ENCODE measurements at regions not wholly inside any gene's neighbourhood (a gene's known extent, or its start where the extent isn't known, plus 50 kb on each side); places are given as distances from the start of the nearest gene placed in this dataset.
"Not testable (repeated sequence)": the region's sequence is repeated elsewhere in the genome, so short reads cannot be mapped to it uniquely, and the experiment has no call there.

DNA sequence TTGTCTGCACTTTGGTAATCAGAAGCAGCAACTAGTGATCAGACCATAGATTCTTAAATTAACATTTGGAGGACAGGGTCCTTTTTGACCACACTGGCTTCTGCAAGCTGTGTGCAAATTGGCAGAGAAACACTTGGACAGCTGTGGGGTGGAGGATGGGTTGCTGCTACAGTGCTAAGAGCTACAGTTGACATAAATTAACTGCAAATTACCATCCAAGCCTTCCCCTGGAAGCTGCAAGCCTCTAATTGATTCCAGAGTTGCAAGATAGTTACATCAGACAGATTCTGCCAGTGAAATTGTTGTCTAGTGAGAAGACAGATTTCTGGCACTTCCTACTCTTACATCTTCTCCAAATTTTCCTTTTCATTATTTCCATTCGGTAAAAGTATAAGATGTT lies 517.7 kb downstream of the DIRAS2 start:
- no peak for DNase-seq

DNA sequence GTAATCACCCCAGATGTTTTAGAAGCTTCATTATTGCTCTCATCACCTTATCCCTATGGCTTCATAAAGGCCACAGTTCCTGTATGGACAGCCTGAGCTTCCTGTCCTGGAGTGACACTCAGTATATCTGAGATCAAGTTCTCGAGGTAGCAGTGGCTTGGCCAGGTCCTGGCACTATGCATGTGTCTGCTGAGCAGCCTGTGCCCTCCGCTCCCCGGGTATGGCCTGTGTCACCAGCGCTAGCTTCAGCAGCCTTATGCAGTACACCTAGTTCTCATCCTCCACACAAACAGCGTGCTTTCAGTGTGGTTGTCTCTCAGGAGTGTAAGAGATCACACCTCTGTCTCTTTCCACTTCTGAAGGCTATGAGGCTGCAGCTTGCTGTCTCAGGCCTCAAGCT lies 514.7 kb downstream of the DIRAS2 start:
- DNase-seq = no peak

DNA sequence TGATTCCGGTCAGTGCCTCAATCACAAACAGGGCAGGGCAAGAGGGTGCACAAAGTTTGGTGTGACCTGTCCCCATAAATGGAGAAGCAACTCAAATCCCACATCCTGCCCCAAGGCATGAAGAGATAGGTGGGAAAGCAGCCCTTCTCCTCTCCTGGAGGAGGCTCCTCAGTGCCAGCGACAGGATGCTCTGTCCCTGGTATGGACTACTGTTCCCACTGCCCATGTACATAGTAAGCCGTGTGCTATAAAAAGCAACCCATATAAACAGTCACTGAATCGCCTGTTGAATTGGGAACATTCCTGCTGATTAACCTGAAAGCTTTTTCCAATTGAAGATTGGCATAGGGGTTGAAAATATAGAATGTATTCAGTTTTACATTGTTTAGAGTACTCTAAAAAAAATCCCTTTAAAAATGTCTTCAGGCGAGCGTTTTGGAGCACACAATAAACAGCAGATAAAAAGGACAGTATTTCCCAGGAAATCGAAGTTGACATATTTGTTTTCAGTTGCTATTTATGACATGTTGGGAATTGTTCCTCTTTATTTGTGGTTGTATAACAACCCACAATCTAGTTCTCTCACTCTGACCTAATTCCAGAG lies 513.9 kb downstream of the DIRAS2 start:
- DNase-seq = no peak

DNA sequence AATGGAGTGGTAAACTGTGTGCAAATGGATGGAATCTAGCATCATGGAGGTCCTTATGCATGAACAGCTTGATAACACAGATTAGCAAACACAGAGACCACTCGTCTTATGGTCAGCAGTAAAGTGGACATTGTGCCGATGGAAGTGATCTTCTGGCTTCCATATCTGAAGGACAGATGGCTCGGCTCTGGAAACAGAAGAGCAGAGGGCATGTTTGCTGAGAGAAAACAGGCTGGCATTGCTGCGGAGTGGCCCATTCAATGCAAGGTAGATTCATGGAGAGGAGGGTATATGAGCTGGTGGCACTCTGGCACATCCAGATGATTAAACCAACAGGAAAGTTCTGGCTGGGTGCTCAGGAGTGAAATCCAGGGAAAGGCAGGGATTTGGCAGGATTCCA lies 513.2 kb downstream of the DIRAS2 start:
- DNase-seq = no peak

DNA sequence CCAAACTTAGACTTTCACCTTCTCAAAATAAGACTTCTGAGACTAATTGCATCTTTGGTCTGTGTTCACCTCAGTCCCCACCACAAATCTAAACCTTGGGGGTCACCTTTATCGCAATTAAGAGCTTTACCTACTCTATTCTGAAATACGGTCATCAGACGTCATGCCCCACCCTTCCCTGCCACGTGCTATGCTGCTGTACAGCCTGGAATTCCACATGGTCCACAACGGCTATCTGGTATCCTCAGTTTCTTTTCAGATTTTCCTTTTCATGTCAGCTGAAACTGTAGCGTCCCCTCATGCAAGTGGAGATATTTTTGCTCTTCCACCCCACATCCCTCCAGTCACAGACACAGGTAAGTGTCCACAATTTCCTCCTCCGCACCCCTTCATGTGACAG lies 511.1 kb downstream of the DIRAS2 start:
- no peak for DNase-seq

DNA sequence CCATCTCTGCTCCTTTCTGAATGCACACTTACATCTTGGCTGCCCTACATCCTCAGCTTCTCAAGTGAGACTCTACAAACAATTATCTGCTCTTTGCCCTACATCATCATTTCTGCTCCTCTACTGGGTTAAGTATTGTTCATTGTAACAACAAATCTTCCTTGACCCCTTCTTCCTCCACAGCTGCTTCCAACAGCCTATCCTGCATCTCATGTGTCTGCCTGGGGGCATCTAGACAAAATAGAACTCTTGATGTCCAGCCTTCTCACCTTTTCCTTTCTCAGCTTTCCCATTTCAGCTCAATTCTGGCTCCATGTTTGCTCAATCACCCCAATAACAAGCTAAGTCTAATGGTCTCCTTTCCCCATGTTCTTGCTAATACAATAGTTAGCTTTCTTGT lies 509.8 kb downstream of the DIRAS2 start:
- DNase-seq = no peak

DNA sequence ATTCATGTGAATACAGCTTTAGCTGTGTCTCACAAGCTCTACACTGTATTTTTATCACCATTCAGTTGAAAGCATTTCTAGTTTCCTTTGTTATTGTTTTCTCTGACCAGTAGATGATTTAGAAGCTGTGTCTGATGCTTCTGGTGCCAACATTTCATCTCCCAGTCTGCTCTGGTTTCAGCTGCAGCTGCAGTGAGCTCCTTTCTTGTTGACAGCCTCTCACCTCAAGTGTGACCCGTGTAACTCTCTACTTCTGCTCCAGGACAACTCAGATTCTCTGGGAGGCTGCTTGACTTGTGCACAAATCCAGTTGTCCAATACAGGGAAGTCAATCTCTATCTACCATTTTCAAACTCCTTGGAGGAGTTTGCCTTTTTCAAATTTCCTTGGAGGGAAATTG lies 504.8 kb downstream of the DIRAS2 start:
- no peak for DNase-seq

DNA sequence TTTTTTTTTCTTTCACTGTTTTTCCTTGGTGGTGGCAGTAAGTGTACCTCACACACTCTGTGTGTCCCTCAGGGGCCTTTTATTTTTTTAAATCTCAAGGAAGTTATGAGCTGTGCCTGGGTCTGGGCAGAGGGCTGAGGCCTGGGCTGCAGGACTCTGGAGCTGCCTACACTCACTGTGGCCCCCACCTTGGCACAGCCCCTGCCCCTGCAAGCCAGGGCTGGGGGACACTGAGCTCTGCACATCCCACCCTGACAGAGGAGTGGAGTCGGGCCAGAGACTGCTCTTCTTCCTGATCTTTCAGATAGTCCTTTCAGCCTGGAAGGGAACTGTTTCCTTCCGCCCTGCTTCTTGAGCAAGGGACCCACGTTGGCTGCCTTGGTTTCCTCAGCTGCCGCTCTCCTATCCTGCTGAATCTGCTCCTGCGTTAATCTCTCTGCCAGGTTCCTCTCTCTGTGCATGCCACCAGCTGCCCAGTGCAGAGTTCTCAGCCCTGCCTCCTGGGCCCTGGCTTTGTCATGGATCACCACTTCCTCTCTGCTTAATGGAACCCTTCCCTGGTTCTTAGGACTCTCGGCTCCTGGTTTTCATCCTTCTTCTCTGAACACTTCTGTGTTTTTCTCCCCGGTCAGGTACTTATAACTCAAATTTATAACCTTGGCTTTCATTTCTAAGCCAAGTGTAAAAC lies 502.3 kb downstream of the DIRAS2 start:
- DNase-seq = no peak

DNA sequence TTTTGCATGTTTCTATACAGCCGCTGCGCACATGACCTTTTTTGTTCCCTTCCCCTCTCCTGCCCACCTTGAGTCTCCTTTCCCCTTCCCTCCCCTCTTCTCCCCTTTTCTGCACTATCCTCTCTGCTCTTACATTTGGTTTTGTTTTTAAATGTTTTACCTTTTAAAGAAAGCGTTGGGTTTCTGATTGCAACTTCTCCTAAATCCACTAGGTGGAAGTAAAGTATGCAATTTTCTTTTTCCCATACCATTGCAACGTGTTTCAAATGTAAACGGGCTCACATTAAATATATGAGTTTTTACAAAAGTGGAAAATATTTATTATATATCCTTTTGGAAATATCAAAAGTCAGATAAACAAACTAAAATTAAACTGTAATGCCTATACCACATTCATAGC lies 500.9 kb downstream of the DIRAS2 start:
- DNase-seq = no peak

DNA sequence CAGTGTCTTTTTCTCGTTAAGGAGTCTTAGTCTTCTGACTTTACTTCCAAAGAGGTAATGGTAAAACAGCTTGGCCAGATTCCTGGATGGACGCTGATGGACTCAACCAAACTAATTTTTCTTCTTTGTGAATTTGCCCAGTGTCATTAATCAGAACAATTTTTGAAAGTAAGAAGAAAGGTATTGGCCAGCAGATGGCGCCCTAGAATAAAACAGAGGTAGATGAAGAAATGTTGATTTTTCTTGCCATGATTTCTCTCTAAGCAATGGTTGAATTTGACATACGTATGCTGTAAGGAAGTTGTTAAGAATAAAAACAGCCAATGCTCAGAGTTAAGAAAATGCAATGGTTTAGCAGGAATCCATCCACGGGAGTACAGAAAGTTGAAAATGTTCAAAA lies 500.0 kb downstream of the DIRAS2 start:
- DNase-seq = no peak

DNA sequence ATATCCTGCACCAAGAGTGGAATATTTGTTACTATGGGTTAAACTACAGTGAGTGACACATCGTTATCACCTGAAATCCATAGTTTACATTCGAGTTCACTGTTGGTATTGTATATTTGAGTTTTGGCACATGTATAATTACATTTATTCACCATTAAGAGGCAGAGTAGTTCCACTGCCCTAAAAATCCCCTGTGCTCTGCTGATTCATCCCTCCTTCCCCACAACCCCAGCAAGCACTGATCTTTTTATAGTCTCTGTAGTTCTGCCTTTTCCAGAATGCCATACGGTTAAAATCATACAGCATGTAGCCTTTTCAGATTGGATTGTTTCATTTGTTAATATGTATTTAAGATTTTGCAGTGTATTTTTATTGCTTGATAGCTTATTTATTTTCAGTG lies 495.2 kb downstream of the DIRAS2 start:
- no peak for DNase-seq

DNA sequence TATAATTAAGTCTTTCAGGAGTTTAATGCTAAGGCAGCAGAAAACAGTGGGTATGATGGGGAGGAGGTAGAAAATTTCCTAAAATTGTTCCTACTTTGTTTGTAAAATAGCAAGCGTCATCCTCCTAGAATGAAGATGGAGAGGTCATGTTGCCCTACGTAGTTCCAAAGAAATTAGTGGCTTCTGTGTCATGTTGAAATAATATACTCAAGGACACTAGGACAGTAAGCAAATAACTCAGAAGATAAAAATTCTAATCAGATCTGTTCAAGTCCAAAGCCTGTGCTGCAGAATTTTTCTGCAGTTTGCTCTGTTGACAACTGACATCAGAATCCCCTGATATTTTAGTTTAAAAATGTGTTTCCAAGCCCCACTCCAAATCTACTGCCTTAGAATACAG lies 486.3 kb downstream of the DIRAS2 start:
- no peak for DNase-seq

DNA sequence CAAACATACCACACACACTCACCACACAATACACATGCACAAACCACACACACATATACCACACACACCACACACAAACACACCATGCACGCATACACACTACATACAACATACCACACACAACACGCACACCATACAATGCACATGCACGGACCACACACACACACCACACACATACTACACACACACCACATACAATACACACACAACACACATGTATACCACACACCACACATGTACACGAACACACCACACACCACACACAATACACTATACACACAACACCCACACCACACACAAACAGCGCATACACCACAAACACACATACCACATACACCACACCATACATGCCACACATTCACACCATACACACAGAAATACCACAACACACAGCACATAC lies 480.3 kb downstream of the DIRAS2 start:
- no peak for DNase-seq

DNA sequence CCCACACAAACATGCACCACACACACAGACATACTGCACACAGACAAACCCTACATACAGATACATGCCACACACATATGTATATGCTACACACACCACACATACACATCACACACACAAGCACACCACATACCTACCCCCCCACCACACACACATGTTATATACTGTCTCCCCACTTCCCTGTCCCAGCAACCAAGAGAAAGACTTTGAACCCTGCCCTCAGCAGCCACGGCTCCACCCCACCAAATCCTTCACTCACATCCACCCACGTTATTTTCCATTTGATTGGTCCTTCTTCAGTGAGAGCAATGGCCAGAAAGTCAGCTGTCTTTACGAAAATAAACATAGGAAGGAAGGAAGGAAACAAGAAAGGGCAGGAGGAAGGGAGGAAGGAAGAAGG lies 479.8 kb downstream of the DIRAS2 start:
- no peak for DNase-seq

DNA sequence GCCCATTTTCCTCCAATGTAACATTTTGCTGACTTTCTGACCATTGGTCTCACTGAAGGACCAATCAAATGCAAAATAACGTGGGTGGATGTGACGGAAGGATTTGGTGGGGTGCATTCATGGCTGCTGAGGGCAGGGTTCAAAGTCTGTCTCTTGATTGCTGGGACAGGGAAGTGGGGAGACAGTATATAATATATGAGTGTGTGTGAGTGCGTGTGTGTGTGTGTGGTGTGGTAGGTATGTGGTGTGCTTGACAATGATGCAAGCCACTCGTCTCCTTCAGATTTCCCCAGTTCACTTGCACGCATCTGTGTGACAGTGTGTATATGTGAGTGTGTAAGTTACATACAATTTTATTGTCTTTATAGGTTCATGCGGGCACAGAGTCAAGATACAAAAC lies 477.3 kb downstream of the DIRAS2 start:
- DNase-seq = no peak

DNA sequence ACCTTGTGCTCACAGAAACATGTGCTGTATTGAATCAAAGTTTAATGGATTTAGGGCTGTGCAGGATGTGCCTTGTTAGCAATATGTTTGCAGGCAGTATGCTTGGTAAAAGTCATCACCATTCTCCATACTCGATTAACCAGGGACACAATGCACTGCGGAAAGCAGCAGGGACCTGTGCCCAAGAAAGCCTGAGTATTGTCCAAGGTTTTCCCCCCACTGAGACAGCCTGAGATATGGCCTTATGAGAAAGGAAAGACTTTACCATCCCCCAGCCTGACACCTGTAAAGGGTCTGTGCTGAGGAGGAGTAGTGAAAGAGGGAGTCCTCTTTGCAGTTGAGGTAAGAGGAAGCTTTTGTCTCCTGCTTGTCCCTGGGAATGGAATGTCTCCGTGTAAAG lies 476.2 kb downstream of the DIRAS2 start:
- DNase-seq = not testable (repeated sequence)

DNA sequence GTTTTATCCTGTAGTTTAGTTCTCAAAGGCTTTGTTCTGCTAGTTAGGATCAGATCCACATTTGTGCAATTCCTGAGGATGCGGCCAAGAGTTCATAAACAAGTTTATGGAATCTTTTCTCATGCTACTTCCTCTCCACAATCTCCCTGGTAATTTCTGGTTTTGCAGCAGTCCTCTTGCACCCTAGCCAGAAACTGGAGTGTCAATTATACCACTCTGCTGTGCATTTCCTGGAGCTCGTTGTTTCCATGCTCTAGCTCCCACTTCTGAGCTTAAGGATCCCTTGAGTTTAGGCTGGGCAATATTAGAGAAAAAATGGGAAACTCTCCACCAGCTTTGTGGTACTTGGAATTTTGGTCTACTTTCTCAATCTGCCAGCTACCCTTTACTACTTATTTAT lies 474.7 kb downstream of the DIRAS2 start:
- no peak for DNase-seq

DNA sequence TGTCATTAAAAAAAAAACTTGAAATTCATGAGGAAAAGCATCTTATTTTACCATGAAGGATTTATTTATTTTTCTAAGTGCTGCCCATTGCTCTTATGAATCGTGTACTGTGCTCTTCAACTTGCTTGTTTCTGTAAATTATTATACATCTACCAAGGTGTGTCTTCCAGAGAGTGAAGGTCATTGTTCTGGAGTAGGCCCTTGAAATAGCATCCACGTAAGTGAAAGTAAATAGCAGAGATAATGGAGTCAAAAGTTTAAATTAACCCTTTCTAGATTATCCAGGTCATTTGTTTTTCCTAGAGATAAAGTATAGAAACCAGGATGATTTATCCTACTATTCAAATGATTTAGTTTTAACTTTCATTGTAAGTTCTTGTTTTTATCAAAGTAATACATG lies 473.1 kb downstream of the DIRAS2 start:
- no peak for DNase-seq

DNA sequence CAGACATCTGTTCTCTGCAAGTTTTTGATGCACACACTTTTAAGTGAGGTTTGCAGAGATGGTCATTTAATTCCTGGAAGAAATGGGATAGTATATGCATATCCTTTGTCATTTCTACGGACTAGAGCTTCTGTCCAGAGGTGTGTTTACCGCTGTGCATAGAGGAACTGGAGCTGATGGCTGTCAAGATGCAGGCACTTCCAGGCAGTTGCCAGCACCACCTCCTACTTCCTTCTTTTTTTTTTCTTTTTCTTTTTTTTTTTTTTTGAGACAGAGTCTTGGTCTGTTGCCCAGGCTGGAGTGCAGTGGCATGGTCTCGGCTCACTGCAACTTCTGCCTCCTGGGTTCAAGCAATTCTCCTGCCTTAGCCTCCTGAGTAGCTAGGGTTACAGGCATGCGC lies 468.7 kb downstream of the DIRAS2 start:
- not testable (repeated sequence) for DNase-seq

DNA sequence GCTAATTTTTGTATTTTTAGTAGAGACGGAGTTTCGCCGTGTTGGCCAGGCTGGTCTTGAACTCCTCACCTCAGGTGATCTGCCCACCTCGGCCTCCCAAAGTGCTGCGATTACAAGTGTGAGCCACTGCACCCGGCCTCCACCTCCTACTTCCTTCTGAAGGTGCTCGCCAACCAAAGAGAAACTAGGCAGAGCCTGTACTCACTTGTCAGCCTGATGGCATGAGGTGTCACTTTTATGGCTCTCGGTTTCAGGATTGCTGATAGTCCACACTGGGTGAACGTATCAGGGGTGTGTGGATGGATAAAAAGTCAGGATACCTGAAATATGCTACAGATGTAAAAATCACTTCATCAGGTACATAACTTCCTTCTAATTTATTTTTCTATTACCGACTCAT lies 468.3 kb downstream of the DIRAS2 start:
- DNase-seq = not testable (repeated sequence)

DNA sequence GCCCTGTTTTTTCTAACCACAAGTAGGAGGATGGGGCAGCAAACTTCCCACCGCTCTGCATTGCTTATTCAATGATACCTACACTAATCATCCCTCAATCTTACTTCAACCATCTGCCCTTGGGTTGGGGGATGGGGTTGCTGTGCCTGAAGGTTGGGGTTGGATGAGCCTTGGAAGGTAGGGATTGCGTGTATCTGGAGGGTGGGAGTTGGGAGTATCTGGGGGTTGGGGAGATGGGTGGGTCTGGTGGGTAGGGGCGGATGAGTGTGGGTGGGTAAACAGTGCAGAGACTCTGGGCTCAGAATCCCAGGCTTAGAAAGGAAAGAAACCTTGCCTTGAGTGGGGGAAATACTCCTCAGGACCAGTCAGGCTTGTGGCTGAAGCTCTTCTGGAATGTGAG lies 467.4 kb downstream of the DIRAS2 start:
- DNase-seq = no peak

DNA sequence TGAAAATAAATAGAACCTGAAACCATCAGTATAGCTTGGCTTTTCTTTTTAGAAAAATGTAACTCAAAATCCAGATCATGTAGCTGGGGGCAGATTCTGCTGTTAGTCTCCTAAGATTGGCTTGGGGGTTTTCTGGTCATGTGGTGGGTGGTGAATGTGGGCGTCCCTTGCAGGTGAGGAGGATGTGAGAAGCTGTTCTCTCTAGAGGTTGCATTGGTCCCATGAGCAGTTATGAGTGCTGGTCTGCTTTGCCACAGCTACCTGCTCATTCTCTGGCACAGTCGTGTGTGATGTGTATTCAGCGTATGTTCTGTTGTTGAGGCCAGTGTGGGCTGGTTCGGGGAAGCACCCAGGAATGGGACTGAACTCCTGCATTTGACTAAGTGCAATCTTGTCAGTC lies 466.8 kb downstream of the DIRAS2 start:
- no peak for DNase-seq

DNA sequence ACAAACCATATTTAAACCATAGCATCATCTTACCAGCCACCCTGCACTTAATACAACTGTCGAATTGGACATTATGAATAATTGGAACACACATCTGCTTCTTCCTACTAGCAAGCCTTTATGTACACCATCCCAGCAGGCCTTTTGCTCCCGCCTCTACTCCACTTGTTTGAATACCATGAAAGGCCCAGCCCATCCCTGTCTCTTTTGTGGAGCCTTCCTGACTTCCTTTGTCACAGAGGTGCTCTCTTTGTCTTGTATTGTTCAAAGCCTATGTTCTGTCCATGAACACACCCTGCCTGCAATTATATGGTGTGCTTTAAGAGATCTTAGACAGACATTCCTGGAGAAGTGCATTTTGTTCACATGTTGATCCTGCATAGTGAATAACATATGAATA lies 465.7 kb downstream of the DIRAS2 start:
- no peak for DNase-seq

DNA sequence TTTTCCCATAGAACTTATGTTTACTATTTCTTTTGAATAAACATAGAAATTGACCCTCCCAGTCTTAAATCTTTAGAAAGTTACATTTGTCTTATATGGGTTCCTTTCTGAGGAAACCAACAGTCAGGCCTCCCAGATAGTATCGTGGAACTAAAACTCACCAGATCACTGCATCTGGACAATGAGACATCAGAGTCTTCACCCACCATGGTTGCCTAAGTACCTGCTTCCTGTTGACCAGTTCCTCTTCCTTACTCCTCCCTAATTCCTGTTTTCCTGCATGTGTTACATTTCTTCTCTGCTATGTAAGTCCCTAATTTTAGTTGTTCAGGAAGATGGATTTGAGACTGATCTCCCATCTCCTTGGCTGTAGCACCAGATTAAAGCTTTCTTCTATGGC lies 462.2 kb downstream of the DIRAS2 start:
- no peak for DNase-seq

DNA sequence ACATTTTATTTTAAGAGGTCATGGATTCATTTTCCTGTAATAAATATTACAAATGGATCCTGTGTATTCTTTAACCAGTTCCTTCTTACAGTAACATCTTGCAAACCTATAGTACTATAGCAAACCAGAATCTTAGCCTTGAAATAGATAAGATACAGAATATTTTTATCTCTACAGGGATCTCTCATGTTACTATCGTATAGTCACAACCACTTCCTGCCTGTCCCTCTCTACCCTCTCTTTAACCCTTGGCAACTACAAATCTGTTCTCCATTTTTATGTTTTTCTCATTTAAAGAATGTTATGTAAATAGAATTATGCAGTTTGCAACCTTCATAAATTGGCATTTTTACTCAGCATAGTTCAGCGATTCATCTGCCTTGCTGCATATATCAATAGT lies 454.0 kb downstream of the DIRAS2 start:
- no peak for DNase-seq

Data from GDM1 (cell line).